Fibroblast of gingiva (primary cell): ENCODE measurements at regions not wholly inside any gene's neighbourhood (a gene's known extent, or its start where the extent isn't known, plus 50 kb on each side); places are given as distances from the start of the nearest gene placed in this dataset.

ENCODE experiments used
- DNase-seq: peaks from one replicate; pipeline ENCODE4 v3.0.0-alpha.2; 2011; ENCODE audit warnings: low read depth

- DNase-seq: no peak
Measured at GRCh38 chr2:67043781-67044478, 353.2 kb upstream of the ETAA1 start.

GRCh38 chr2:67046591-67046990 lies 350.5 kb upstream of the ETAA1 start:
- DNase-seq: no peak

- DNase-seq: no peak
Measured at GRCh38 chr2:67048314-67048713, 348.8 kb upstream of the ETAA1 start.

GRCh38 chr2:67050622-67051021 lies 346.5 kb upstream of the ETAA1 start:
- no peak for DNase-seq

GRCh38 chr2:67054728-67055127 lies 342.4 kb upstream of the ETAA1 start:
- DNase-seq: no peak

GRCh38 chr2:67055387-67056304 lies 341.5 kb upstream of the ETAA1 start:
- DNase-seq: peak; percentile 3

- DNase-seq: no peak
Measured at GRCh38 chr2:67057123-67057522, 340.0 kb upstream of the ETAA1 start.

- DNase-seq: no peak
Measured at GRCh38 chr2:67057901-67058703, 339.0 kb upstream of the ETAA1 start.

GRCh38 chr2:67065046-67065445 lies 332.1 kb upstream of the ETAA1 start:
- no peak for DNase-seq

- no peak for DNase-seq
Measured at GRCh38 chr2:67066782-67067181, 330.4 kb upstream of the ETAA1 start.

- no peak for DNase-seq
Measured at GRCh38 chr2:67067656-67068055, 329.5 kb upstream of the ETAA1 start.

GRCh38 chr2:67070826-67071225 lies 326.3 kb upstream of the ETAA1 start:
- DNase-seq: no peak

GRCh38 chr2:67075056-67075455 lies 322.1 kb upstream of the ETAA1 start:
- DNase-seq: no peak

- DNase-seq: no peak
Measured at GRCh38 chr2:67075530-67076238, 321.4 kb upstream of the ETAA1 start.

GRCh38 chr2:67076239-67076624 lies 320.9 kb upstream of the ETAA1 start:
- DNase-seq: no peak

- DNase-seq: no peak
Measured at GRCh38 chr2:67079729-67080128, 317.4 kb upstream of the ETAA1 start.

GRCh38 chr2:67082813-67083212 lies 314.3 kb upstream of the ETAA1 start:
- no peak for DNase-seq

GRCh38 chr2:67083951-67084350 lies 313.2 kb upstream of the ETAA1 start:
- DNase-seq: no peak

- no peak for DNase-seq
Measured at GRCh38 chr2:67085146-67085545, 312.0 kb upstream of the ETAA1 start.

- DNase-seq: no peak
Measured at GRCh38 chr2:67091681-67092080, 305.5 kb upstream of the ETAA1 start.

- DNase-seq: no peak
Measured at GRCh38 chr2:67095121-67095520, 302.0 kb upstream of the ETAA1 start.

GRCh38 chr2:67096886-67097285 lies 300.2 kb upstream of the ETAA1 start:
- DNase-seq: no peak
